EH (cell line): ENCODE measurements at regions not wholly inside any gene's neighbourhood (a gene's known extent, or its start where the extent isn't known, plus 50 kb on each side); places are given as distances from the start of the nearest gene placed in this dataset.

Source experiments
- DNase-seq: peaks from one replicate; pipeline ENCODE4 v3.0.0-alpha.2; 2015; ENCODE audit warnings: low read depth

DNA sequence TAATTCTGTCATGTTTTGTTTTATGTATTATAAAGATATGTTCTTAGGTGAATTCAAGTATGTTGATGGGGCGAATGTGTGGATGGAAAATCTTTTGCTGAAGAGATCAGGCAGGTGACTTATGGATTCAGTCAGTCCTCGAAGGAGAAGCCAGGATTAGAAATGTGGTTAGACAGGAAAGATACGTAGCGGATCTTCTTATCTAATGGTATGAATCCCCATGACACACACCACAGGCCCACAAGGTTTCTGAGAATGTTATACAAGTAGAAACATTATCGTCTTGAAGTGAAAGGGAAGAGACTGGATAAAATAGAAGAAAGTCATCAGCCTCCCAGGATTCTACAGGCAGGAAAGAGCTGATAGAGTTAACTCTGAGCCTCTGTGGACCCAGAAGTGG is 69.0 kb upstream of the RFXAP start:
- DNase-seq: no peak

DNA sequence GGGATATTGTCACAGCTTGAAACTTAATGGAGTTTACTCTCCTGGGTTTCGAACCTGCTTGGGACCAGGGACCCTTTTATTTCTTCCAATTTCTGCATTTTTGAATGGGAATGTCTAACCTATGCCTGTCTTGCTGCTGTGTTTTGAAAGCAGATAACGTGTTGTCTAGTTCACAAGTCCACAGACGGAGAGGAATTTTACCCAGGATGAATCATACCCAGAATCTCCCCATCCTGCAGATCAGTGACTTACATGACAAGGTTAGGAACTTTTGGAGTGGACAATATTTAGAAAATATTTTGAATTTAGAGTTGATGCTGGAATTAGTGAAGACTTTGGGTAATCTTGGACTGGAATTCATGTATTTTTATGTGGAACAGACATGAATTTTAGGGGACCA is 68.6 kb upstream of the RFXAP start:
- DNase-seq: no peak

DNA sequence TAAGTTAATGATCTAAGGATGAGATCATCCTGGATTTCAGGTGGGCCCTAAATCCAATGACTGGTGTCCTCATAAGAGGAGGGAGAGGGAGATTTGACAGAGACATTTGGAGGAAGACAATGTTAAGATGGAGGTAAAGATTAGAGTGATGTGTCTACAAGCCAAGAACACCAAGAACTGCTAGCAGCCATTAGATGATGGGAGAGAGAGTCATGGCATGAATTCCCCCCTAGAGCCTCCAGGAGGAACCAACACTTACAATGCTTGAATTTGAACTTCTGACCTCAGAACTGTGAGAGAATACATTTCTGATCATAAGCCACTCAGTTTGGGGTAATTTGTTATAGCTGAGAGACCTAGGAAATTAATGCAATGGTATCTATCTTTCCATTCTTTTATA is 68.1 kb upstream of the RFXAP start:
- DNase-seq: no peak

DNA sequence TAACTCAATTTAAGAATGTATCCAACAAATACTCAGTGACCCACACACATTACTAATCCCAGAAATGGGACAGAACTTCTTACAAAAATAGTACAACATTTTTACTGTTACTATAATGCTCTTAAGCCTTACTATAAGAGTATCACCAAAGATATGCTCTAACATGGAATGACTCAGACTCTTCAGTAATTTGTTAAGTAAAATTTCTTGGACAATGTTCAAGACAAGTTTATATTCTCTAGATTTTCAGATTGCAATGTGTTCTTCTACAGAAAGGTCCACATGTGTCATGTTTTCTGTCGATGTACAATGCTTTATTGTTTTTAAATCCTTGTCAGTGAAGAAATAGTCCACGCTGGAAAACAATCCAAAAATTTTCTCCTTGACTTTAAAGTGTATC is 66.3 kb upstream of the RFXAP start:
- DNase-seq: no peak

DNA sequence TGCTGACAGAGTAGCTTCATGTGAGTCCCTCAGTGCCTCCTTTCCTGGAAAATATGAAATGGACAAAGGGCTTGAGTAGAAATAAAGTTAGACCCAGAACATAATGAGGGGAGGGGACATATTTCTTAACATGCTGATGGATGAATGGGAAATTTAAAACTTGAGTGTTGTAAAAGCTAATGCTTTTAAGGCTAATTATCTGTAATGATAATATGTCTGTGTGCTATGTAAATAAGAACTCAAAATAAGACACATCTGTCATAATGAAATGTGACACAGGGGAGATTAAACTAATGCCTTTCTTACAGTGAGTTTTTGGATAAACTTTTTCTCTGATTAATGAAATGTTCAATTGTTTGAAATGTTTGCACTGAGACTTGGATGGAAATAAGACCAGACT is 65.8 kb upstream of the RFXAP start:
- no peak for DNase-seq

DNA sequence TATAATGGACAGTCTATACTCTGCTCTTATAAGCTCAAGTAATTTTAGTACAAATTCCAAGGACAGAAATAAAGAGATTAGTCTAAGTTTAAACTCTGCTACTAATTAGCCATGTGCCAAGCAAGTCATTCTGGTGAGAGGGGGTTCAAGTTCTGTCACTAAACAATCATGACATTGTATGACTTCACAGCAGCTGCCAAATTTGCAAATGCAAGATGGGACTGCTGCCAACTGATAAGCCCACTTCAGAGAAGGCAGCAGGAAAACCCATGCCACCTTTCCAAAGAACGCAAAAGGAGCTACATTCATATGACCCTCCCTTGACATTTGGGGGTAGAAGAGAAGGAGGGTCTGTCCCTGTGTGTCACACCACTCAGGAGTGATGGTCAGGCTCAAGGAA is 60.7 kb upstream of the RFXAP start:
- no peak for DNase-seq

DNA sequence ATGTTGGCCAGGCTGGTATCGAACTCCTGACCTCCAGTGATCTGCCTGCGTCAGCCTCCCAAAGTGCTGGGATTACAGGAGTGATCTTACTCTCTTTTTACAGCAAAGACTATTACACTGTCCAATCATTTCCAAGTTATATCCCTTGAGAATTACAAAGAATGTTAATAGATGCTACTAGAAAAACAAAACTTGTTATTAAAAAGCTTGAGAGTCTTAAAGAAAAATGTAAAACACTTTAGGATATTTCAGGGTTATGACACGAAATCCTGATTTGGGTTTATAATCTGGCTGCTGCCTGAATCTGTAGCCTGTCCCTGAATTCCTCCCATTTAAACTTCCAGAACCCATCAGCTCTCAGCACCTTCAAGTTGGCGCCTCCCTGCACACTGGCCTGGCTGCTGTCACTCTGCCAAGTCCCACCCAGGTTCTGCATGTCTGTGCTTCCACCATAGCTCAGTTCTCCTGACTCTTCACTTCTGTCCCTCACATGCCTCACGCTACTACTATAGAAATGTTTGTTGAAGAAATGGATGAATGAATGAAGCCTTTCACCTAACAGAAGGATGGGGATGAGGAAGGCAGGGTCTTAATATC is 55.8 kb upstream of the RFXAP start:
- DNase-seq: no peak

DNA sequence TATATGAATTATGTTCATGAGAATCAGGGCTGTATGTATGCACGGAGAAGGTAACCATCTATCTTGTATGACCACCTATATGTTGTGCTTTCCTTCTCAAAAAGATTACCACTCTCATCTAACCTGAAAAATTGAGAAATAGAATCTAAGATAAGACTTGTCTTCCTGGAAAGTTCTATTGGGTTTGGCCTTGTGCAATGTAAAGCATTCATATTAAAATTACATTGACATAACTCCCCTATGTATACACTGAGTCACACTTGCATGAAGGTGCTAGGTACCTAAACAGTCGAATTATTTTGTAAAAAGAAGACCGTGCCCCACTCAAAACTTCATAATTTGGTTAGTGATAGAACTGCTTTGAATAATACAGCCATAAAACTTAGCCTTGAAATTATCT is 54.5 kb upstream of the RFXAP start:
- DNase-seq: no peak

DNA sequence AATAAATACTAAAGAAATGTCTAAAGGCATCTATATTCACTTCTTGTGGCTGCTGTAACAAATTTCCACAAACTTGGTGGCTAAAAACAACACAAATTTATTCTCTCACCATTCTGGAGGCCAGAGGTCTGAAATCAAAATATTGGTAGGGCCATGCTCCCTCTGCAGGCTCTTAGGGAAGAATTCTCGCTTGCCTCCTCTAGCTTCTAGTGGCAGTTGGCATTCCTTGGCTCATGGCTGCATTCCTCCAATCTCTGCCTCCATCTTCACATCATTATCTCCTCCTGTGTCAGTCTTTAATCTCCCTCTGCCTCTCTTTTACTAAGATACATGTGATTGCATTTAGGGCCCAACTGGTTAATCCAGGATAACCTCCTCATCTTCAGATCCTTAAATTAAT is 54.1 kb upstream of the RFXAP start:
- peak; percentile 6 for DNase-seq

DNA sequence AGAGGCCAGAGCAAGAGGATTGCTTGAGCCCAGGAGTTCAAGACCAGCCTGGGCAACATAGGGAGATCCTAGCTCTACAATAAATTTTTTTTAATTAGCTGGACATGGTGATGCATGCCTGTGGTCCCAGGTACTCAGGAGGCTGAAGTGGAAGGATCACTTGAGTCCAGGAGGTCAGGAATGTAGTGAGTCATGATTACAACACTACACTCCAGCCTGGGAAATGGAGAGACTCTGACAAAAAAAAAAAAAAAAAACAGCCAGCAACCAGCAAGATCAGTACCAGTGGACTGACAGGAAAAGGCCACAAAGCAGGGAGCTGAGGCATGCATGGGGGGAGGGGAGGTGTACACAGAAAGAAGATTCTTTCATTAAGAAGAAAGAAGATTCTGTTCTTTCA is 52.7 kb upstream of the RFXAP start:
- peak; percentile 73 for DNase-seq

DNA sequence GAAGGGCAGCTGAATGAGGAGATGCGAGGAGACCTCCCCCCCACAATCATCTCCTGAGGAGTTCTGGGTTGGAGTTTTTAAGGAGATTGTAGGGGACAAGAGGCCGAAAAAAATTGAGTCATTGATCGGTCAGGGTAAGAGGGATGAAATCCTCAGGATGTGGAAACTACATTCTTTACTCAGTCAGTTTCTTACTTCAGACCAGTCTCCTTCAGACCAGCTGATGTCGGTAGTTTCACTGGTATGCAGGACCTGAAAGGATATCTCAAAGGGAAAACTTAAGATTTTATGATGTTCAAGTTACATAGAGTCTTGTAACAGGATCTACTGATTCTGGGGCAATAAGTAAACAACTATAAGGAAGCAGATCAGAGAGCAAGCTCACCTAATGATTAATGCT is 51.7 kb upstream of the RFXAP start:
- no peak for DNase-seq

DNA sequence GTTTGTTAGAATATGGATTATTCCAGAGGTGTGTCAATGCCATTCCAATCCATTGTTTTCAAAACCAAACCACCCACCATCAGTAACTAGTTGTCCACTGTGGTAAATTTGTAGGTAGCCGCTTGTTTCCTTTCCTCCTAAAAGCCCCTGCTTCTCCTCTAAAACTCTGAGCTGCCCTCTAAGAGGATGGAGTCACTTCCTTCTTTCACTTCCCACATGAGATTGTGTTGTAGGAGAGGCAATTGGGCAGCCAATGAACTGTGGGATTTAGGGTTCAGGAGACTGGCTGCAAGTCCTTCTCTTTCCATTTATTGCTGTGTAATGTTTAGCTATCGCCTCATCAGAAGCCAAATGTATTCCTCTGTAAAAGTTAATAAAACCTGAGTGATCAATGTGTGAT is 49.9 kb upstream of the RFXAP start:
- DNase-seq: no peak
